ENCODE measurements at regions not wholly inside any gene's neighbourhood (a gene's known extent, or its start where the extent isn't known, plus 50 kb on each side); places are given as distances from the start of the nearest gene placed in this dataset.

DNA sequence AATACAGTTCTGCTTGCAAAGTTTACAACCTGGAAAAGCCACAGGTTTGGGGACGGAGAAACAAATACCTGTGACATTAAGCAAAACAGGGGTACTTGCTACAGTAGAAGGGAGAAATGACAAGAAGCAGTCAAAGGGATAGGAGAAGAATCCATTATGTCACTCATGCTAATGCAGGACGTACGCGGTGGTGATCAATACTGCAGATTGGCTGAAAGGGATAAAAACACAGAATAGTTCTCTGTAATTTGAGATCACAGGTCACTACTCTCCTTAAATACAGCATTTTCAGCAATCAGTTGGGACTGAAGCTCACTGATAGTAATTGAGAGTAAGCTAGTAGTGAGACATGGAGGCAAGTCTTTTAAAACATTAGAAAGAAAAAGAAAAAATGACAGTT is 130.3 kb upstream of the MTAP start:
- no peak for DNase-seq

GRCh38 chr9:21672761-21673160 is 129.7 kb upstream of the MTAP start:
- no peak for DNase-seq

DNA sequence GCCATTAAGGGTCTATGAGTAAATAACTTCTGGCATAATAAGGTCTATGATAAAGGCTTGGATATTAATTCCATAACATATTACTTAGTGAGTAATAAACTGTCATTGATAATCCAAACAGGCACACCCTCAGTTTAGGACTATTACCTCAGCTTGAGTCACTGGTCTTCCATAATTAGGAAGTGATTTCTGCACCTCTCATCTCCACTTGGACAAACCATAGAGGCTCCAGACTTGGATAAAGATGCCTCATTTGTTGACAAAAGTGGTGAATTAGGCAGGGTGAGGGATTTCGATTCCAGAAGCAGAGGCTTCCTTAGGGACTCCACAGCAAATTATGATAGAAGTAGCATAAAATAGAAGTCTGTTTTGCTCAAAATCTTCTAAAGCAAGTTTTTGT is 127.5 kb upstream of the MTAP start:
- DNase-seq: no peak

DNA sequence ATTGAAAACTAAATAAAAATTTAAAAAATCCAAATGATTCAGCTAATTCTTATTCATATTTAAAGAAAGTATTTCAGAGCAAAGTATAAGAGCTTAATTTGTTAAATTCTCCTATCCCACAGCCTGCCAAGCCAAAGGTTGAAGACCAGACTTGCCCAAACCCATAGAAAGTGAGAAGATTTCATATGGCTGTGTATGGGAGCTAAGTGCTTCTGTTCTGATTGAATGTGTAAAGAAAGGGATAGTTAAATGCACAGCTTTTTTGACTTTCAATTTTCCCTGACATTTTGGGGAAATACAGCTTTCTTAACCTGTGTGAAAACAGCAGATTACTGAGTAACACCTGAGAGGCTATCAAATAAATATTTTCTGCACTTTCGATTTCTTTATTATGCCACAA is 125.0 kb upstream of the MTAP start:
- DNase-seq: no peak

DNA sequence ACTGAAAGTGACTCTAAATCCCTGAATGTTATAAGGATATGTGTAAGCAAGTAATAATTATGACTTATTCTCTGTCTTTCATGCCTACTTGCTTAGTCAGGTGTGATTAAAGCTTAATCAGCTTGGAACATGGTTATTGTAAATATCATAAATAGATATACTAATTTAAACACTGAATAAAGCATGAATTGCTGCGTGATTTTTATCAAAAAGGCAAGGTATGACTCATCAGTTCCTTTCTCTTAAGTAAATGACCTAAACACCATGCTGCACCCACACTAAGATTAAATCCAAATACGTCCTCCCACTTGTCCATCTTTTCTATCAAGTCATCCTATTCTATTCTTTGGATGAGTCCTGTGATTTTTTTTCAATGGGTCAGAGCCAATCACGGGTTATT is 124.6 kb upstream of the MTAP start:
- no peak for DNase-seq

GRCh38 chr9:21679432-21679831 is 123.0 kb upstream of the MTAP start:
- DNase-seq: no peak

DNA sequence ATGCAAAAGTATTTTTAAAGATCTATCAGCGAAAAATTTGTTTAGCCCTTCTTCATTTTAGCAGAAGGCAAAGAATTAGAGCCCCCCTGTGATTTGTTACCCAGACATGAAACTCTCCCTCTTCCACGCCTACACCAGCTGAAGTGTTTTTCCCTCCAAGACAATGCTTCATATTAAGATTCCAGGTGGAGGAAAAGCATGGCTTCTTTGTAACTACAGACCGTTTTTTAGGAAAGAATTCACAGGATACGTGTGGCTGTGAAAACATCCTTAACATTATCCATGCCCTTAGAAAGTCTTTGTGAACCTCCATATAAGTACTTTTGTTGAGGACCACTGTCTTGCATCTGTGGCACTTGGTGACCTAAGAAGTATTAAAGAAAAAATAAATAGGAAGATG is 121.8 kb upstream of the MTAP start:
- no peak for DNase-seq

GRCh38 chr9:21681641-21682040 is 120.8 kb upstream of the MTAP start:
- DNase-seq: no peak

- DNase-seq: no peak
These were observed 120.1 kb upstream of the MTAP start for GRCh38 chr9:21682381-21682780.

GRCh38 chr9:21682981-21683380 is 119.5 kb upstream of the MTAP start:
- DNase-seq: no peak

- no peak for DNase-seq
These were observed 118.8 kb upstream of the MTAP start for GRCh38 chr9:21683484-21684175.

GRCh38 chr9:21684231-21684630 is 118.2 kb upstream of the MTAP start:
- DNase-seq: no peak

DNA sequence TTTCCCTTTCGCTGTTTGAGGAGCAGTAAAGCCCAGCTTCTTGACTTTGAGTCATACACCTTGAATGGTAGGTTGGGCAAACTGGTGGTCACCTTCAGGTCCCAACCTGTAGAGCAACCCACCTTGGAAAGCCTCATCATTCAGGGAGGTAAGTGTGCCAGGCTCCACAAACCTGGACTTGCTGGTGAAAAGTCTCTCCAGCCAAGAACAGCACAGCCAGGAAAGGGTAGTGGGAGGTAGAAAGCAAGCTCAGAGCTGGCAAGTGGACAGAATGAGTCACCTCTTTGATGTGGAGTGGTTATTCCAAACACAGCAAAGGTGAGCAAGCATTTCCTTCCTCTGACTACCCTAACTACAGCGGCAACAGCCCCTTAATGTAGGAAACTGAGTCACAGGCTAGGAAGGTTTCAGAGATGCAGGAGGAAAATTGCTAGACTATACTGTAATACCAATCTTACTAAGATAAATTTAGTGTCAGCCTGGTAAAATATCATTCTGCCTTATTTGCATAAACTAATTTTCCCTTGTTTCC is 117.5 kb upstream of the MTAP start:
- no peak for DNase-seq

DNA sequence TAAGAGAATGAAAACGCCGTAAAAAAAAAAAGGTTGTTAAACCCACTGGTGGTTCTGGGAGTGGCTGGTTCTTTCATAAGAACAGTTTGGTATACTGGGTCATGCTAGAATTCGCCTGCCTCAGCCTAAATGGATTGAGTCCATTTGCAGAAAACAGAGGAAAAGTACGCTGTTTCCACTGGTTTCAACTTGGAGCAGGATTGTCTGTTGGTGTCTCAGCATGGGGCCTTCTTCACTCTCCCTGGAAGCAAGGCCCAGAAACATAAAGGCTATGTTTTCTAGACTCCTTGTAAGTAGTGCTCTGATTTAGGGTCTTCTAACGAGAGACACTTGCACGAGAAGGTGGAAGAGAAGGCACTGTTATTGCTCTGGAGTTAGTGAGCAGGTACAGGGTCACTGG is 116.9 kb upstream of the MTAP start:
- DNase-seq: no peak

DNA sequence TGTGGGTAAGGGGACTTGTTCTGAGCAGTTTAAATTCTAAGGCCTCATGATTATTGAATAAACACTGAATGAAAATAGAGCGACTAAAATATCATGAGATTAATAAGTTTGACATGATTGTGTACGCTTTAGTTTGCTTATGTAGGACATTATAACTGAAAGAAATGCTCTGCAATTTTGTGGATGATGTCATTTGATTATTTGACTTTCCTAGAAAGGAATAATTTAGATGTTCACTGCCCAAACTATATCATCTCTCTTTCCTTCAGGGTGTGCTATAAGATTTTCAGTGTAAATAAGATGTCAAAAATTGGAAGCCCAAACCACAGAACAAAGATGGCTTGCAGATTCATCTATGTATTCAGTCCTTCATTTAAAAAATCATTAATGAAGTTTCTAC is 115.7 kb upstream of the MTAP start:
- no peak for DNase-seq

DNA sequence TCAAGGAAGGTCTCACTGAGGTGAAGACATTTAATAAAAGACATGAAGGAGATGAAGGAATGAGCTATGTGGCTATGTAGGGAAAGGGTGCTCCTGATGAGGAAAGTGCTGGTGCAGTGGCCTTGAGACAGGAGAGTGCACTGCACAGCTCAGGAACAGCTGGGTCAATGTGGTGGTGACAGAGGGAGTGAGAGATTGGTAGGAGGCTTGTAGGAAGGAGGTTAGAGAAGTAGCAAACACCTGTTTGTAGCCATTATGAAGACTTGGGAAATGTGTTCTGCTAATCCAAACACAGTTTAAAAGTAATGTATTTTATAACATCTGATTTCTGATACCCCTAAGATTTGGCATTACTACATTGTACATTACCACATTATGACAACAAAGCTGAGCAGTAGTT is 115.1 kb upstream of the MTAP start:
- no peak for DNase-seq

DNA sequence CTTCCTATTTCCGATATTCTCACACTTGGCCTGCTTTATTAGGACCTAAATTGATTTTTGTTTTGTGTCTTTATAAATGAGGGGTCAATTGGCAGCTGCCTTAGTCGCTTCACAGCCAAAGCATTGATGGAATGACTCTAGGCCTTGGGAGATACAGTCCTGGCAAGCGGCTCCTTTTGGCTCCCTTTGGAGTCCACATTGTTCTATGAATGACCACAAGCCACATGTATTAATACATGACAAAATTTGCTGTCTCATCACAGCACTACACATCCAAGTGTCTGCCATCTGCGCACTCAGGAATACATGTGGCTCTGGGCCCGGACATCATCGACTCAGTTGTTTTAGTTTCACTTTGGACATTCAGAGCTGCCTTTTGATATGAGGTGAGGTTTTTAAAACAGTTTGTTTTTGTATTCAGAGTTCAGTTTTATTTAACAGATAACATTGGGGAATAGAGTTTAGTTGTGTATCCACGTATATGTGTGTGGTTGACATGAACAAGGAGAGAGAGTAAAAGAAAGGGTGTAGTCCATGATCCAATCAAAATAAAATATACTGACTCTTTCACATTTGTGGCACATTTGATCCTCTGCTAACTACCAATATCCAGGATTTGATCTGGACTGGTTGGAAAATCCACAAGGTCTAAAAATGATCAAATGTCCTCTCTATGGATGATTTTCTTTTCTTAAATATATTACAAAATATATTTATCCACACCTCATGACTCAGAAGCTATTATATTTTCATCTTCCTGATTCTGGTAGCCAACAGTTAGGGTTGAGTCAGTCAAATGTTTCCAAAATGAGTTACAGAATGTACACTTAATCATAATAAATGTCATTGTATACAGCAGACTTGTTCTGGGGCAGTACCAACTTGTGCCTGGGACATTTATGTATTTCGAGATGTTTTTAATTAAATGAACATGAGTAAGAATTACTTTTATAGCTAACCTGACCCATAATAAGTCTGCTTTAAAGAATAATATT is 114.0 kb upstream of the MTAP start:
- DNase-seq: peak; percentile 37

DNA sequence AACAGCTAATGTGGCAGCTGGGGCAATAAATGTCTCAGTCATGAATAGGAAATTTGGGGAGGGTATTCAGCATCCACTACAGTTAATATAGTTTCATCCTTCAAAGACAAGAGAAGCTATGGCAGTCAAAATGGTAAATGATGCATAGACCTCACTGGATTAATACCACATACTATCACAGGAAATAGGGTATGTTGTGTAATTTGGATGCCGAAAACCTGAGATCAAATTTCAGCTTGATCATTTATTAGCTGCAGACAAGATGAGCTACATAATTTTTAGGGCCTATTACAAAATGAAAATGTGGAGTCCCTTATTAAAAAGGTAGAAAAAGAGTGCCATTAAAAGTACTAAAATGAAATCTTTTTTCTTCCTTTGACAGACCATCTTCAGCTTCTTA is 112.6 kb upstream of the MTAP start:
- no peak for DNase-seq

GRCh38 chr9:21690561-21690960 is 111.9 kb upstream of the MTAP start:
- DNase-seq: no peak

- no peak for DNase-seq
These were observed 110.0 kb upstream of the MTAP start for GRCh38 chr9:21692390-21692789.

GRCh38 chr9:21694424-21694823 is 108.0 kb upstream of the MTAP start:
- no peak for DNase-seq

GRCh38 chr9:21695443-21695842 is 107.0 kb upstream of the MTAP start:
- DNase-seq: no peak

GRCh38 chr9:21695874-21696341 is 106.5 kb upstream of the MTAP start:
- no peak for DNase-seq

- no peak for DNase-seq
These were observed 106.0 kb upstream of the MTAP start for GRCh38 chr9:21696411-21696871.
